GM23248 (cell line): ENCODE measurements at regions not wholly inside any gene's neighbourhood (a gene's known extent, or its start where the extent isn't known, plus 50 kb on each side); places are given as distances from the start of the nearest gene placed in this dataset.

ENCODE experiments used
- EZH2 ChIP-seq: fragments of 200-600 bp; sonication (generic); IDR thresholded peaks from 2 replicates; pipeline ENCODE4 v1.6.1; 2018; ENCODE audit warnings: antibody characterized with exemption, mild to moderate bottlenecking; ENCODE audit not compliant: insufficient read depth, poor library complexity, severe bottlenecking
- EZH2phosphoT487 ChIP-seq: fragments of 200-600 bp; sonication (generic); IDR thresholded peaks from 2 replicates; pipeline ENCODE4 v1.6.1; 2018; ENCODE audit warnings: antibody characterized with exemption, moderate library complexity, mild to moderate bottlenecking, low read depth; ENCODE audit not compliant: insufficient read depth

- TF ChIP-seq EZH2 (no peak), EZH2phosphoT487 (no peak)
Observed at GRCh38 chr9:18245911-18246310, 228.0 kb upstream of the ADAMTSL1 start.
